Activated T-cell treated with anti-CD3 and anti-CD28 coated beads for 4 hours (primary cell): ENCODE measurements at regions not wholly inside any gene's neighbourhood (a gene's known extent, or its start where the extent isn't known, plus 50 kb on each side); places are given as distances from the start of the nearest gene placed in this dataset.
"Not testable (repeated sequence)": the region's sequence is repeated elsewhere in the genome, so short reads cannot be mapped to it uniquely, and the experiment has no call there.

ENCODE experiments used
- DNase-seq: peaks from one replicate; pipeline ENCODE4 v3.0.0-alpha.2; 2020

DNA sequence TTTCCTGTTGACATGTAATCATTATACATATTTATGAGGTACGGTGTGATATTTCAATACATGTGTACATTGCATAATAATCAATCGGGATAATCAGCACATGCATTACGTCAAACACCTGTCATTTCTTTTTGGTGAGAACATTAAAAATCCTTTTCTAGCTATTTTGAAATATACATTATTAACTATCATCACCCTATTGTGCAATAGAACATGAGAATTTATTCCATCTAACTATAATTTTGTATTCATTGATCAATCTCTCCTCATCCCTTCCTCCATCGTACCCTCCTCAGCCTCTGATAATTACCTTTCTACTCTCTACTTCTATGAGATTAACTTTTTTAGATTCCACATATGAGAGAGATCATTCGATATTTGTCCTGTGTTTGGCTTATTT, 170.9 kb upstream of the GHR start:
- no peak for DNase-seq

DNA sequence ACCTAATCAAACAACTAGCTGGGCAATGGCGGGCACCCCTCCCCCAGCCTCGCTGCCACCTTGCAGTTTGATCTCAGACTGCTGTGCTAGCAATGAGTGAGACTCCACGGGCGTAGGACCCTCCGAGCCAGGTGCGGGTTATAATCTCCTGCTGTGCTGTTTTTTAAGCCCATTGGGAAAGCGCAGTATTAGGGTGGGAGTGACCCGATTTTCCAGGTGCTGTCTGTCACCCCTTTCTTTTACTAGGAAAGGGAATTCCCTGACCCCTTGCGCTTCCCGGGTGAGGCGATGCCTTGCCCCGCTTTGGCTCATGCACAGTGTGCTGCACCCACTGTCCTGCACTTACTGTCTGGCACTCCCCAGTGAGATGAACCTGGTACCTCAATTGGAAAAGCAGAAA, 163.3 kb upstream of the GHR start:
- not testable (repeated sequence) for DNase-seq

DNA sequence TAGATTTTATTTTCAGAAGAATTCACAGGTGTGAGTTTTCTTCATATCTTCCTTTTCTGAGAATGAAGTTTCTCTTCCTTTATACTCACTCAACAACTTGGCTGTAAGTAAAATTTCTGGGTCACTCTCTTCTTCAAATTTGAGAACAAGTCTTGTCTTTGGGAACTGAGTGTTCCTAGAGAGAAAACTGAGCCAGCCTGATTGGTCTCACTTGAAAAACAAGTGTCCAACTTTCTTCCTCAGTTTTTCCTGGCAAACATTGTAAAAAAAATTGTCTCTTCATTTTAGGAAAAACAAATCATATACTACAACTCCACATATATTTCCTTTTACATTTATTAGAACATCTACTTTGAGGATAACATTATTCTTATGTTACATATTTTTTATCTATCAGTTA, 156.1 kb upstream of the GHR start:
- DNase-seq: no peak

DNA sequence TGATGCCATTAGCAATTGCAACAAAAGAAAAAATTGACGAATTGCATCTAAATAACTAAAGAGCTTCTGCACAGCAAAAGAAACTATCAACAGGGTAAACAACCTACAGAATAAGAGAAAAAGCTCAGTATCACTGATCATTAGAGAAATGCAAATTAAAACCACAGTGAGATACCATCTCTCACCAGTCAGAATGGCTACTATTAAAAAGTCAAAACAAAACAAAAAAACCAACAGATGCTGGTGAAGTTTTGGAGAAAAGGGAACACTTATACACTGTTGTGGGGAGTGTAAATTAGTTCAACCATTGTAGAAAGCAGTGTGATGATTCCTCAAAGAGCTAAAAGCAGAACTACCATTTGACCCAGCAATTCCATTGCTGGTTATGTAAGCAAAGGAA, 155.1 kb upstream of the GHR start:
- not testable (repeated sequence) for DNase-seq

DNA sequence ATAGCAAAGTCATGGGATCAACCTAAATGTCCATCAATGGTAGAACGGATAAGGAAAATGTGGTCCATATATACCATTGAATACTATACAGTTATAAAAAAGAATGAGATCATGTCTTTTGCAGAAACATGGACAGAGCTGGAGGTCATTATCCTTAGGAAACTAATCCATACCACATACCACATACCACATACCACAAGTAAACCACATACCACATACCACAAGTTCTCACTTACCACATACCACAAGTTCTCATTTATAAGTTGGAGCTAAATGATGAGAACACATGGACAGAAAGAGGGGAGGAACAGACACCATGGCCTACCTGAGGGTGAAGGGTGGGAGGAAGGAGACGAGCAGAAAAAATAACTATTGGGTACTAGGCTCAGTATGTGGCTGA, 154.6 kb upstream of the GHR start:
- no peak for DNase-seq

DNA sequence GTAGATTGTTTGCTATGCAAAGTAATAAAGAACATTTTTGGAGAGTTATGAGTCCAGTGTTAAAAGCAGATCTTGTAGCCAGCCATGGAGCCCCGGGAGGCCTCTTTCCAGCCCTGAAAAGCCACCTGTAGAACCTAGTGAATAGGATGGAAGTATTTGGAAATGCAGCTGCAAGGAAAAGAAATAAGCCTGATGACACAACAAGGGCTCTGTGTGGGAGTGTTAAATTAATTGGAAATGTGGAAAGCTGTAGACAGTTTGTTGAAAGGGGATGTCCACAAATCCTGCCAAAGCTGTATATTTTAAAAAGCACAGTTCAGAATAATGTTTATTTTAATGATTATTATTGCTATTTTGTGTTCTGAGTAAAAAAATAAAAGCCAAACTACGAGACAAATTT, 152.5 kb upstream of the GHR start:
- DNase-seq: no peak

DNA sequence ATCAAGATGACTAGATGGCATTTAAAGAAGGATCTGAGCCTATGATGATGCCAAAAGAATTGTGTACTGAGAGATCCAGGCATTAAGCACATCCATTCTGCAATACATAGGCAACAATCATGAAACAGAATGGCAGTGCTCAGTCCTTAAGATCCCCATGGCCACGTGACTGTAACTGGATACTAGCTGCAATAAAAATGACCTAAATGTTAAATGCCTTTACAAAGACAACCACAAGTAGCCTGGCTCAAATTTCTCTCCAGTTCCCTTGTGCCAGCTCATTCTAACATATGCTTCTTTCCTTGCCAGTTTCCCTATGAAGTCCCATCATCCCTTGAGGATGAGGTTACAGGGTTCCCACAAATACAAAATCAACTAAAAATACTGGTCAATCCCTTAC, 148.3 kb upstream of the GHR start:
- no peak for DNase-seq

DNA sequence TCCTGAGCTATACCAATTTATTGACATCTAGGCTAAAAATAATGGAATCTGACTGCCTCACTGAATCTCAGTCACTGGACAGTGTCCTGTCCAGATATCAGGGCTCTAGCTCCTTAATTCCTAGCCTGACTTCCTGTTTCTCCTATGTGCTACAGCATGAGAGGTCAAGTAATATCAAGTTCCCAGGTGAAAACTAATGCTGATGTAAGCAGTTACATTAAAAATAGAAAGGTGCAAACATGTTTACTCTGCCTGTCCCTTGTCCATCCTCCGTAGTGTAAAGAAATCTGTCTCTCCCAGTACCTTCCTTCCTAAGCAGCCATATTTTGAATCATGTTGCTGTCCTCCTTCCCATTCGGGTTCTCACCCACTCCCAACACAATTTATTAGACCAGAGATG, 145.9 kb upstream of the GHR start:
- DNase-seq: no peak

DNA sequence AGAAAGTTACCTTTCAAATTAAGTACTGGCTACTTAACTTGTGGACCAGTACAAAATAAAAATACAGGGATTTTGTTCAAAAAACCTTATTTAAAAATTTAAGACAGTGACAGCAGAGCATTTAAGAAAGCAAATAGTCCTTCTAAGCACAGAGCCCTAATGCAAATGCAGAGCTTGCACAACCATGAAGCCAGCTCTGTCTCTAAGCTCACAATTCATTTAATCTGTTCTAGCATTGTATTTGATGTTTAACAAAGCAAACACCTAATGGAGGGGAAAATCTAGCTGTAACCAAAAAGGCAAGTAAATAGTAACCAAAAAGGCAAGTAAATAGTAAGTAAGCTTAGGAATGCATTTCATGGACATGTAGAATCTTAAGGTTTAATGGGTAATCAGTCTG, 138.7 kb upstream of the GHR start:
- no peak for DNase-seq

DNA sequence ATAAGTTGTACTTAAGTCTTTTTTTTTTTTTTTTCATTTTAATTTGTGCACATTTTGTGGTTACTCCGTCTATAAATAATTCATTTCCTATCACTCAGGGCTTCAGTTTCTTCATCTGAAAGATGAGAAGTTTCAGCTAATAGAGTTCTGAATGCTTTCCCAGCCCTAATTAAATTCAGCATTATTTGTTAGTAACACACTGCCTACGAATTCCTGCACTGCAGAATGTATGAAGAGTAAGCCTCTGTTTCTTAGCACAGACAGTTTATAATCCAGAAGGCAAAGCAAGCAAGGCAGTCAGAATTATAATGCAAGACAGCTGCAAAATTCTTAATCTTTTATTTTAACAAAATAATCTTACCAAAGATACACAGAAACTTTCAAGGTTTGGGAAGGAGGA, 138.0 kb upstream of the GHR start:
- DNase-seq: no peak

DNA sequence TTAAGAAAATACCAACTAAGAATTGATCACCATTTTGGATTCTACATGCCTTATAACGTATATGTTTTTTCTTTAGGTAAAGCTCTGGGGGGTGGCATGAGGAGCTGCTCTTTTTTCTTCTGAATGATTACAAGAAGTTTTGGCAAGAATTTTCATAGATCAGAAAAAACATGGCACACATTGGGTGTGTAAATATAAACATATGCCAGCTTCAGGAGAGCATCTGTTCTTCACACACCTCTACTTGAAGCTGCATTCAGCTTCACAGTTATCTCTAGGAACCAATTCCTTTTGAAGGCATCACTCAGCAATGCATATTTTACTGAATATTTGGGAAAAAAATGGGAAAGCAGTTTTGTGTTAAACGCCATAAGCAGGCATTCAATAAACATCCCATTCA, 122.7 kb upstream of the GHR start:
- DNase-seq: no peak

DNA sequence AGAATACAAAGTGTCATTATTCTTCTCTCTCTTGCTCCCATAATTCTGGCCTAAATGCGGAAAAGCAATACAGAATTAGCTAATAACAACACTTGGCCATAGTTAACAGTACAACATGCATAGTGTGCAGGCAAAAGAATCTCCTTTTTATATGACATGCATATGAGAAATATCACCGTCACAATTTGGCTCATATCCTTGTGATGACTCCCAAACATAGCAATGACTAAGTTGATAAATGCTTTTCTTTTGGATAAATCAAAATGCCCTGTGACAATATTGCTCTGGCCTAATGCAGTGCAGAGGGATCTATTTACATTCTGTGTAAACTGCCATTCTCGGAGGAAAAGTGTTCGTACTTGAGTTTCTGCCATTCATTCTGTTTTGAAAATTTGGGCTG, 121.9 kb upstream of the GHR start:
- no peak for DNase-seq

DNA sequence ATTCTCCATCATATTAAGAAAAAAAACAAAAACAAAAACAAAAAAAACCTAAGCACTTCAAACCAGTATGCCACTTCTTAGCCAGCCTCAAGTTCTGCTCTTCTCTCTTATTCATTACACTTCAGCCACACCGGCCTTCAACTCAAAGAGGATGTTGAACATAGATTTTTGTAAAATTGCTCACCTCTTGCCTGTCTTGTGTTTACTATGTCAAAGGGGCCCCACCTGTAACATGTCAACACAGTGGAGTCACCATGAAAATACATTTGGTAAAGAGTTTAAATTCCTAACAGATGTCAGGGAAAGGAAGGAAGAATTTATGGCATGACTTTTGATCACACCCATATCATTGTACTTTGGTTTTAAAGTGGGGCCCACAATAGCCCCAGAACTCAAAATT, 121.1 kb upstream of the GHR start:
- no peak for DNase-seq

DNA sequence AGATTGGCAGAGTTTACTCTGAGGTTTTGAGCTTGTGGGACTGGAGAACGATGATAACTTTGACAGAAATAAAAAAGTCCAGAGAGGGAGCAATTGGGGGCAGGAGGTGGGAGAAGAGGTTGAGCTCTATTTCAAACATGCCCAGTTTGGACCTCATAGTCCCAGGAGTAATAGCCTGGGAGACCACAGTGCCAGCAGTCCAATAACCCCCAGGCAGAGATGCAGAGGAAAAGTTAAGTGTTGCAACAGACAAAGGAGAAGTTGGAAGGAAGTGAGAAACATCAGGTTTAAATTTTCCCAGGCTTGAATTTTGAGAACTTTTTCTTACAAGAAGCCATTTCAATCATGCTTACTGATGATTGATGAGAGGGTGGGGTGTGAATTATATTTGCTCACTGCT, 117.0 kb upstream of the GHR start:
- DNase-seq: no peak

DNA sequence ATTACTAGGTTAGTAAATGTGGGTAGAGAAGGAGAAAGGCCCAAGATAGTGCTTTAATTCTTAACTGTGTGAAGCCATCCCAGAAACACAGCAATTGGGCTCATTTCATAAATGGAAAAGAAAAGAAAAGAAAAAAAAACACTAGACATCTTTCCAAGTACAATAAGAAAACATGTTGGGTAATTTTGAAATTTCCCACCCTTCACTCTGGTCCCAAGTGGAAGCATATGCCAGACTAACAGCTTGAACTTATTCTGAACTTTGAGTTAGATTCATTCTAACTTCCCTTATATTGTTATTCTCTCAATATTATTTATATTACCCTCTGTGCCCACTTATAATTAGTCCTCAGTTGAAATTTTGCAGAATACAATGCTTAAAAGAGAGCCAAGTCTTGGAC, 113.4 kb upstream of the GHR start:
- DNase-seq: no peak

DNA sequence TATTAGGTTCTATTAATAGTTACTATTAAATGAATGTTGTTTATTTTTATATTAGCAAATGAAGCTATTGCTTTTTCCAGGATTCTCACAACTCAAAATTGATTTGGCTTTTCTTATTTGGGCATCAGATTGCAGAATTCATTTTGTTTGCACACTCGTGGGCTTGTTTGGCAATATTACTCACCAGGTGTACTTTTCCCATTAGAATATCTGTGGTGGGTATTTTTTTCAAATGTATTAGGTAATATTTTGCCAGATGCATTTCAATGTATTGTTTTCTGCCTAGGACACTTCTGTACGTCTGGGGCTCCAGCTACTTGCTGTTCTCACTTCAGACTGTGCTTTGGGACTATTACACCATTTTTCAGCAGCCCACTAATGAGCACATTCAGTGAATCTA, 108.0 kb upstream of the GHR start:
- no peak for DNase-seq

DNA sequence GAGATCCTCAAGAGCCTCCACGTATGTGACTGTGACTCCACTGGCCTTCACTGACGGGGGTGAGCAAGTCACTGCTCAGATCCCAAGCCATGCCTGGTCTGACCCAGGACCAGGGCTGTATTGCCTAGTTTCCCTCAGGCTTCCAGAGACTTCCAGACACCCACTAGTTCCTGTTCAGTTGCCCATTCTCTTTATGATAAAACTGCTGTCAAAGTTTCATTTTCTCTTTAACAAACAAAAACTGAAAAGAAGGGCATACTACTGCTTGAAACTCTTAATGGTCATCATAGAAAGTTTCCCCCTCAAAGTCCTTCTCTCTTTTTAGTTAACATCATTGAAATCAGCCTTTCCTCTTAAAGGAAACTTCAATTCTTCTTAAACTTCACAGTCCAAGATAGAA, 105.7 kb upstream of the GHR start:
- no peak for DNase-seq

DNA sequence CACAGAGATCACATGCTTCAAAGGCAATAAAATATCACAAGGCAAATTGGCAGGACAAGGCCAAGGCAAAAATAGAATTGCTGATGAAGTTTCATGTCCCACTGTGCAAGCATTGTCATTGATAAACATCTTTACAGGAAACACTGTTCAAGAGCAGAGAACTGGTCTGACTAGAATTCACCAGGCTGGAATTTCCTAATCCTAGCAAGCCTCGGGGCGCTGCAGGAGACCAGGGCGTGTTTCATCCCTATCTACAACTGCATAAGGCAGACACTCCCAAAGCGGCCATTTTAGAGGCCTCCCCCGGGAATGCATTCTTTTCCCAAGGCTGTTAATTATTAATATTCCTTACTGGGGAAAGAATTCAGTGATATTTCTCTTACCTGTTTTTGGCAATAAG, 103.7 kb upstream of the GHR start:
- not testable (repeated sequence) for DNase-seq

DNA sequence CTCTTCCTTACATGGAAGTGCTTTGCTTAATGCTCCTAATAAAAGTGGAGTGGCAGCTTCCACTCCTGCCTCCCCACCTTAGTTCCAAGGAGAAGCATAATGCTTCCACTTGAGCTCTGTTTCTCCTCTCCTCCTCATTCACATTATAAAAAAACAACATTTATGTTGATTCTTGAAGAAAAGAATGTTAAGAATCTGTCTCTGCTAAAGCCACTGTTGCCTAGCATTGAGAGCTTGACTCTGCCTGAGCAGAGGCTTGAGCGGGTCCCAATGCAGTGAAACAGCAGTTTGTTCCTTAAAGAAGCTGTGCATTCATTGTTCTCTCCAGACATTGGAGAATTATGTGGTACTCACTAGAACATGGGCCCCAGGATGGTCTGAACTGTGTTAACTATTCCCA, 101.5 kb upstream of the GHR start:
- DNase-seq: no peak

DNA sequence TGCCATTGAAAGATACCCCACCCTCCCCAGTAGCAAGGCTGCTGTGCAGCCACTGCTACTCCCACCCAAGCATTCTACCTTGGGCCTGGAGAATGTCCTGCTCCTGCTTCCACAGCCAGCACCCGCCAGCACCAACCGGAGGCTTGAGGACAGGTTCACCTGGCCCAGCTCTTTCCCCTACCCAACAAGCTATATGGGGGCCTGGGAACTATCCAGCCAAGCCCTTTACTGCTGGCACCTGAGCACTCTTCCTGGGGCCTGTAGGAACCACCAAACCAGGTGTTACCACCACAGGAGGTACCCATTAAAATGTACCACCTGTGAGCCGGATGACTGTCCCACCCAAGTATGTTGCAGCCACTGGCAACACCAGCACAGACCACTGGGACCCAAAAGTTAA, 86.1 kb upstream of the GHR start:
- DNase-seq: no peak

DNA sequence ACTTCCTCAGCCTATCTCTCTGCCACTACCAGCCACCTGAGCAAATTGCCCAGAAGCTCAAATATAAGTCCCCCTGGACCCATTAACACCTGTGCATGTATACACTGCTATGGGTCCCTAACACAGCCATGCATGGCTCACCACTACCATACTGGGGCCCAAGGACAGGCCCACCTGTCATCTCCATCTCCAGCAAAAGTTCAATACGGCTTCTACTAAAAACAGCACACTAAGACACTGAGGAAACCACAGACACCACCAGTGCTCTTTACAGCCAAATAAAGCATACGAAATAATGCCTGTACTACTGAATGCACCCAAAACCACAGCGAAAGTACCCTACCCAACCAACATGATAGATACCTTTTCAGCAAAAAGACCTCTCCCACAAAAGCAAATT, 85.6 kb upstream of the GHR start:
- no peak for DNase-seq

DNA sequence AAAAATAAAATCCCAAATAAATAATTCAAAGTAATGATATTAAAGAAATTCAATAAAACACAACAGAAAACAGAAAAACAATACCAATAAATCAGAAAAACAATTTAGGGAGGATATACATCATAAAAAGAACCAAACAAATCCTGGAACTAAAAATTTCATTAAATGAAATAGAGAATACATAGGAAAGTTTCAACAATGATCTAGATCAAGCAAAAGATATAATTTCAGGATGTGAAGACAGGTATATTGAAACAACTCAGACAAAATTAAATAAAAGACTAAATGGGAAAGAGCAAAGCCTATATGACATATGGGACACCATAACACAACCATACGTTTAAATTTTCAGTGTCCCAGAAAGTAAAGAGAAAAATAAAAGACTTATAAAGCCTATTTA, 85.1 kb upstream of the GHR start:
- DNase-seq: no peak

DNA sequence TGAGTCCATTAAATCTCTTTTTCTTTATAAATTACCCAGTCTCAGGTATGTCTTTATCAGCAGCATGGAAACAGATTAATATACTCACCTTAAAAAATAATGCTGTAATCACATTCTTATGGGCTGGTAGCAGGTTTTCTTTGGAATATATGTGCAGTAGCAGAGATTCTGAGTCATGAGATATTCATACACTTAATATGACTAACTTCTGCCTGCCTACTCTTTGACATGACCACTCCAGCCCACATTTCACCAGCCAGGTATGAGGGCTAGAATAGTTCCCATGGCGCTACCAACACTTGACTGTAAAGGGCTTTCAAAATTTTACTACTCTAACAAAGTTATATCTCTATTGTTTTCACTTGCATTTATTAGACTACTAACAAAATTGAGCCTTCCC, 74.1 kb upstream of the GHR start:
- DNase-seq: no peak

DNA sequence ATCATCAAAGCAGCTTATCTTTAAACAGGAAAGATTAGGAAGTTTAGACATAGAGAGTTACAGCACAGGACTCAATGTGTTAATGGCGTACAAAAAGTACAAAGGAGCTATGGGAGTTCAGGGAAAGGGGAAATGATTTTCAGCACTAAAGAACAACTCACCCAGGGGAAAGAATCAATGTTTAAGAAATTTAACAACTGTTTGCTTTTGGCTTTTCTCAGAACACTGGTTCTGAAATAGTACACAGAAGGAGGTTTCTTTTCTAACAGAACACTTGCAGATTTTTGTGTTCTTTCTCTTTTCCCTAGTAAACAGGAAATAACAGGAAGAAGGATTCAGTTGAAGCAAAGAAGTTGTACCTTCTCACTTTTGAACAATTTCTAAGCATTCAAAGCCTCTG, 71.3 kb upstream of the GHR start:
- no peak for DNase-seq

DNA sequence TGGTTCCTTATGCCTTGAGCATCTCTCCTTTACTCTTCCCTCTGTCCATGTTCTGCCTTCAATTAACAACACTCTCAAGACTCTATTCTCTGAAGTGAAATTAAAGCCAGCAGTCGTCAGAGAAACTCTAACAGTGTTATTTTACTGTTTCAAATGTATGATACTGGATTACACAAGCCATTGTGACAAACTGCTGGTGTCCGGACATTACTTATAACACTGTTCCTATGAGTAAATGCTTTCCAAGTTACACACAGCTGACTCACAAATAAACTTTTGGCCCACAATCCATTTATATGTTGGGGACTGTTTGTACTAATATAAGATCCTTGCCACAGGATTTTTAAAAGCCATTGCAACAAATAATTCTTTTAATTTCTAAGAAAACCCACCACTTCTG, 63.2 kb upstream of the GHR start:
- DNase-seq: no peak

DNA sequence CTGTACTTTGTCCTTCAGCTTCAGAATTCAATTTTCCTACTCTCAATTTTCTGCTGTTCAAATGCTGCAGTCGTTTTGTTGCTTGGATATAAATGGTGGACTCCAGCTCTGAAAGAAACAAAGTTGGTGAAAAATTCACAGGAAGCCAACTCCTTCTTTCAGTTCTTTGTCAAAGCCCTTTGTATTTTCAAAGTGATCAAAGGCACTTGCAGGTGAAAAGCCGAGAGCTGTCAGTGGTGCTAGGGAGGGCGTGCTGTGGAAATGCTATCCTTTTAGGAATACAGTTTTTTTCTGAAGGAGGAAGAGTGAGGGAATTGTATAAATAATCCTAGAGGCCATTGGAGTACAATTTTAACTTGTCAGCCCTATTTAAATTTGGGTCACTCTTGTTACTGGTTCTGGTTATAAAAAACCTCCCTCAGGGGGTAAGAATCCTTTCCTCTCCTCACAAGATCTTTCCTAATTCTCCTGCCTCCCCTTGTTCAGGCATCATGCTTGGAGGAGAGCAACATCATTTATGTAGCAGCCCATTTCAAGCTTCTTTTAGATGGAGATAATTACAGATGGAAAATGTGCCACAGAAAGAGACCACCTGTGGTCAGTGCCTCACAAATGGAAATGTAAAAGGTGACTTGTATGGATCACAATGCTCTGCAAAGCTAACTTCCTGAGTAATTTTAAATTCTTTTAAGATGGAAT, 62.5 kb upstream of the GHR start:
- DNase-seq: no peak
